ENCODE measurements at regions not wholly inside any gene's neighbourhood (a gene's known extent, or its start where the extent isn't known, plus 50 kb on each side); places are given as distances from the start of the nearest gene placed in this dataset.

DNA sequence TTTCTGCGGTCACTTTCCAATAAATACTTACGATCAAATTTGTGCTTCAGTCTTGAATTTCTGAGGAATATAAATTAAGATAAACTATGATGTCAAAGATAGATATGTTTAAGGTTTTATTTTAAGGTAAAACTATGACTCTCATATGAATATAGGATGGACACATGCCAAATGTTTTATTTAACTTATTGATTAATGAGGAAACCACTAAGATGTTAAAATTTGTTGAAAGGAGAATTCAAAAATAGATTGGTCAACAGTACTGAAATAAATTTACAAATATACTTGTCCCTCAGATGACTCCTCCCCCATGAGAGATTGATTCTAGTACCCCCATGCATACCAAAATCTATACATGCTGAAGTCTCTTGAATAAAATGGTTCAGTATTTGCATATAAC, 319.7 kb upstream of the KCNH8 start:
- no peak for TF ChIP-seq POLR2A (IDR thresholded peaks at IDR 0.05)
- TF ChIP-seq, protein P1, sequence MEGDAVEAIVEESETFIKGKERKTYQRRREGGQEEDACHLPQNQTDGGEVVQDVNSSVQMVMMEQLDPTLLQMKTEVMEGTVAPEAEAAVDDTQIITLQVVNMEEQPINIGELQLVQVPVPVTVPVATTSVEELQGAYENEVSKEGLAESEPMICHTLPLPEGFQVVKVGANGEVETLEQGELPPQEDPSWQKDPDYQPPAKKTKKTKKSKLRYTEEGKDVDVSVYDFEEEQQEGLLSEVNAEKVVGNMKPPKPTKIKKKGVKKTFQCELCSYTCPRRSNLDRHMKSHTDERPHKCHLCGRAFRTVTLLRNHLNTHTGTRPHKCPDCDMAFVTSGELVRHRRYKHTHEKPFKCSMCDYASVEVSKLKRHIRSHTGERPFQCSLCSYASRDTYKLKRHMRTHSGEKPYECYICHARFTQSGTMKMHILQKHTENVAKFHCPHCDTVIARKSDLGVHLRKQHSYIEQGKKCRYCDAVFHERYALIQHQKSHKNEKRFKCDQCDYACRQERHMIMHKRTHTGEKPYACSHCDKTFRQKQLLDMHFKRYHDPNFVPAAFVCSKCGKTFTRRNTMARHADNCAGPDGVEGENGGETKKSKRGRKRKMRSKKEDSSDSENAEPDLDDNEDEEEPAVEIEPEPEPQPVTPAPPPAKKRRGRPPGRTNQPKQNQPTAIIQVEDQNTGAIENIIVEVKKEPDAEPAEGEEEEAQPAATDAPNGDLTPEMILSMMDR (IDR thresholded peaks at IDR 0.05): no peak

Measured in right lobe of liver (tissue), 4 donors.